ENCODE measurements at regions not wholly inside any gene's neighbourhood (a gene's known extent, or its start where the extent isn't known, plus 50 kb on each side); places are given as distances from the start of the nearest gene placed in this dataset.

DNA sequence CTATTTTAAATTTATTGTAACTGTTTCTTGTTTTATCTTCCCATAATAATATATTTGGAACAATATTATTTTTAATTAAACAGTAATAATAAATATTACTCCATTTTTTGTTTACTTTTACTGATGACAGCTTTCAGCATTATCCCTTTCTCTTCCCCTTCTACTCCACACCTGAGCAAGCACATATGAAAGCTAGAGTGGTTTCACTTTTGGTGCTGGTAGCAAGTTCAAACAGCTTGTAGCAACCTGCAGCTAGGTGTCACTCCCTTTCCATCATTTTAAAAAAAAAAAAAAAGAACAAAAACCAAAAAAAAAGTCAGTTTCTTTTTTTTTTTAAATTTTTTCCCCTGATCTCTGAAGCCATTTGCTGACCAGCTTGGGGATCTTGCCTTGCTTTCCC lies 801.8 kb downstream of the CCDC85A start:
- TF ChIP-seq, protein P1, sequence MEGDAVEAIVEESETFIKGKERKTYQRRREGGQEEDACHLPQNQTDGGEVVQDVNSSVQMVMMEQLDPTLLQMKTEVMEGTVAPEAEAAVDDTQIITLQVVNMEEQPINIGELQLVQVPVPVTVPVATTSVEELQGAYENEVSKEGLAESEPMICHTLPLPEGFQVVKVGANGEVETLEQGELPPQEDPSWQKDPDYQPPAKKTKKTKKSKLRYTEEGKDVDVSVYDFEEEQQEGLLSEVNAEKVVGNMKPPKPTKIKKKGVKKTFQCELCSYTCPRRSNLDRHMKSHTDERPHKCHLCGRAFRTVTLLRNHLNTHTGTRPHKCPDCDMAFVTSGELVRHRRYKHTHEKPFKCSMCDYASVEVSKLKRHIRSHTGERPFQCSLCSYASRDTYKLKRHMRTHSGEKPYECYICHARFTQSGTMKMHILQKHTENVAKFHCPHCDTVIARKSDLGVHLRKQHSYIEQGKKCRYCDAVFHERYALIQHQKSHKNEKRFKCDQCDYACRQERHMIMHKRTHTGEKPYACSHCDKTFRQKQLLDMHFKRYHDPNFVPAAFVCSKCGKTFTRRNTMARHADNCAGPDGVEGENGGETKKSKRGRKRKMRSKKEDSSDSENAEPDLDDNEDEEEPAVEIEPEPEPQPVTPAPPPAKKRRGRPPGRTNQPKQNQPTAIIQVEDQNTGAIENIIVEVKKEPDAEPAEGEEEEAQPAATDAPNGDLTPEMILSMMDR (IDR thresholded peaks at IDR 0.05; ENCODE audit: insufficient read depth, low read length, poor library complexity, severe bottlenecking): no peak
- no peak for TF ChIP-seq EZH2phosphoT487 (conservative IDR thresholded peaks at IDR 0.05; ENCODE audit: low read length)

All from SU-DHL-6 (cell line).